Activated effector memory CD4-positive, alpha-beta T cell treated with anti-CD3 and anti-CD28 coated beads, Interleukin-2, amount 50 U/mL, for 16 hours (primary cell): ENCODE measurements at regions not wholly inside any gene's neighbourhood (a gene's known extent, or its start where the extent isn't known, plus 50 kb on each side); places are given as distances from the start of the nearest gene placed in this dataset.

Experiments used
- DNase-seq: peaks from one replicate; pipeline ENCODE4 v3.0.0-alpha.2; 2020

DNA sequence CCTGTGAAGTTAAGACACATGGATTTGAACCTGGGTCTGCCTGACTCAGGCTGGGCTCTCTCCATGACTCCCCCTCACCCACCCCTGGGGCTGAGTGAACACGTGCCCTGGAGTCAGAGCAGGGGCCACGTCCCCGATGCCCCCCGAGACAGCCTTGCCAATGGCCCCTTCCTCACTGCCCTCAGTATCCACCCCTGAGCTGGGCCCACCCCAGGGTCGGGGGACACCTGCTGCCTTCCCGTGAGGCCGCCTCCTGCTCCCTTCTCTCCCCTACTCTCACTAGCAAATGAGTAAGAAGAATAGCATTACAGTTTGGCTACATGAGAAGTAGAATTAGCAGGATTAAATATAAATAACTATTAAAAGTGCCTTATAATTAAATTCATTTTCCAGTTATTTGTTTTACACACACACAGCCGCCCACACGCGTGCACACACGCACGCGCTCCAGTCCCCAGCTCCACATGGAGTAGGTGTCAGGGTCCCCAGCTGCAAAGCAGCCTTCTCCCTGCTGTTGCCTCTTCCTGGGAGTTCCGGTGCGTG is 117.4 kb upstream of the LINGO1 start:
- DNase-seq: no peak

DNA sequence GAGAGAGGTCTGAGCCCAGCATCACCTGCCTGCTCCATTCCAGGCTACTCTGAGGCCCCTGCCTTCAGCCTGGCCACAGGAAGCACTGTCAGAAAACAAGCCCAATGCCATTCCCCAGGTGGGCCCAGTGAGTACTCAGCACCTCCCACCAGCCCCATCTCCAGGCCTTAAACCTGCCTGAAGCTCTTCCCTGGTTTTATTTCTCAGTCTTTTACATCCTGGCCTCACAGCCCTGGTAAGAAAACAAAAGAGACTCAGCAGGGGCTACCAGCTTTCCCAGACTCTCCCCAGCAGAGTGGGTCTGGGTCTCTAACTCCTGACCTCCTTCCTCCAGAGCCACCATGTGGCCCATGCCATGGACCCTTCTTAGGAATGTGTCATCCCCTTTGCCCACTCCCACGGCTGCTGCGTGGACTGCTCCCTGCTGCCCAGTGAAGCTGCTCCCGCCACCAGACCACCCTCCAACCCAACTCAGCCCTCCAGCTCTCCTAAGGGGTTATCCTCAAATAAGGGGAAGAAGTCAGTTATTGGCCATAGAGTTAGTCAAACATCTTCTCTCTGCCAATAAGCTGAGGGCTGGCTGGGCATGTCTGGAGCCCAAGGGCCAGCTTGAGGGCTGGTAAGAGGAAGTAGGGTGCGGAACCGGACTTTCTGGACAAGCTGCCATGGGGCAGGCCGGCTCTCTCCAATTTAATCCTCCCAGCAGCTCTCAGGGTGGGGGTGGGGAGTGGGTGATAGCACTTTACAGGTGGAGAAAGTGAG is 116.7 kb upstream of the LINGO1 start:
- DNase-seq: no peak

DNA sequence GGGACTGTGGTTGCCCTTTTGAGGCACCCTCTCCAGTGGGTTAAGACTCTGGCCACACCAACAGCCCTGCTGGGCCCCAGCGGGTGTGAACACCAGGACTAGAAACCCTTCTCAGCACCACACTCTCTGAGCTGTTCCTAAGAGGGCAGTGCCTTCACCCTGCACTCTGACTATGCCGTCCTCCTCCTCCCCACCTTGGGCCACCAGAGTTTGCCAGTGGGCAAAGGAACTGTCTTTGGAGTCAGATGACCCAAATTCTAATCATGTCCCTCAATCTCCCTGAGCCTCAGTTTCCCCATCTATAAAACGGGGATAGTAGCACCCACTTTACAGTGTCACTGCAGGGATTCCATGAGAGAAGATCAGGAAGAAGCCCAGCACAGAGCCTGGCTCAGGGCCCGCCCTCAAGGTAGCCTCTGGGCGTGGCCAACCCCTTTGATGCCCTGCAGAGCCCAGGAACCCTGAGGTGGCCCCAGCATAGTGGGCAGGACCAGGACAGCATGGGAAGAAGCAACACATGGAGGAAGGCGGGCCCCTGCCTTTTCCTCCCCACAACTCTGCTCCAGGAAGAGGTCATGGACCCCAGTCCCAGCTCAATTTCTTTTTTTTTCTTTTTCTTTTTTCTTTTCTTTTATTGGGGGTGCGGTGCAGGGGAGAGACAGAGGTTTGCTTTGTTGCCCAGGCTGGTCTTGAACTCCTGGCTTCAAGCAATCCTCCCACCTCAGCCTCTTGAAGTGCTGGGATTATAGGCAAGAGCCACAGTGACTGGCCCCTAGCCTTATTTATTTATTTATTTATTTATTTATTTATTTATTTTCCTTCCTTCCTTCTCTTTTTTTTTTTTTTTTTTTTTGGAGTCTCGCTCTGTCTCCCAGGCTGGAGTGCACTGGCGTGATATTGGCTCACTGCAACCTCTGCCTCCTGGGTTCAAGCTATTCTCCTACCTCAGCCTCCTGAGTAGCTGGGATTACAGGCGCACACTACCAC is 115.7 kb upstream of the LINGO1 start:
- DNase-seq: no peak

DNA sequence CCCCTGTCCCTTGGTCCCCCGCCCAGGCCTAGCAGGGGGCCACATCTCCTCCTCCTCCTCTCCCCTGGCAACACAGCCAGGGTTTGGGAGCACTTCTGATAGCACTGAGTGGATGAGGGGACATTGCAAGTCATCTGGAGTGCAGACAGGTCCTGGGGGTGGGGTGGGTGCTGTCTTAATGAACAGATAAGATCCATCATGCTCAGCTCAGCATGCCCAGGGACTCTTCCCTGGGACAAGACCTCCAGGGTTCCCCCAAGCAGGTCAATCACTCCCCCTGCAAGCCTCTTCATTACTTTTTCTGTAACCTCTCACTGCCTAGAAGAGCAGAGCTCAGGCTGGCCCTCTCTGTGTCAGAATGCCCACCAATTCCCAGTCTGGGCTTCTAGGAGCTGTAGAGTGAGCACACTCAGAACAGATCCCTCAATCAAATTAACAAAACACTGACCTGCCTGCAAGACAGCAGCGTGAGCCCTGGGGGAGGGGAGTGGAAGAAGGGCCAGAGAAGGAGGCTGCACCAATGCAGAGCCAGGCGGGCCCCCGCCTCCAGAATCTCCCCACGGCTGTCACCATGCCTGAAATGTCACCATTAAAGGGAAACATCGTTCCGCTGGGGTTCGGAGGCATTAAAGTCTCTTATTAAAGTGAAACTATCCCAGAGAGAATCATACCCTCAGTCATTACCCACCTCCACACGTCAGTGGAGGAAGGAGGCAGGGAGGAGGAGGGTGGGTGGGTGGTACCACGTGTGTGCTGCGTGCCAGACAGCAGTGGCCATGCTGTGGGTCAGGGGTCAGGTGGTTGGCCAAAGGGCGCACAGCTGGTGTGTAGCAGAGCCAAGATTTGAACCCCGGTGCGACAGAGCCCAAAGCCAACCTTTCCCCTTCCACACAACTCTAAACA is 114.7 kb upstream of the LINGO1 start:
- DNase-seq: no peak

DNA sequence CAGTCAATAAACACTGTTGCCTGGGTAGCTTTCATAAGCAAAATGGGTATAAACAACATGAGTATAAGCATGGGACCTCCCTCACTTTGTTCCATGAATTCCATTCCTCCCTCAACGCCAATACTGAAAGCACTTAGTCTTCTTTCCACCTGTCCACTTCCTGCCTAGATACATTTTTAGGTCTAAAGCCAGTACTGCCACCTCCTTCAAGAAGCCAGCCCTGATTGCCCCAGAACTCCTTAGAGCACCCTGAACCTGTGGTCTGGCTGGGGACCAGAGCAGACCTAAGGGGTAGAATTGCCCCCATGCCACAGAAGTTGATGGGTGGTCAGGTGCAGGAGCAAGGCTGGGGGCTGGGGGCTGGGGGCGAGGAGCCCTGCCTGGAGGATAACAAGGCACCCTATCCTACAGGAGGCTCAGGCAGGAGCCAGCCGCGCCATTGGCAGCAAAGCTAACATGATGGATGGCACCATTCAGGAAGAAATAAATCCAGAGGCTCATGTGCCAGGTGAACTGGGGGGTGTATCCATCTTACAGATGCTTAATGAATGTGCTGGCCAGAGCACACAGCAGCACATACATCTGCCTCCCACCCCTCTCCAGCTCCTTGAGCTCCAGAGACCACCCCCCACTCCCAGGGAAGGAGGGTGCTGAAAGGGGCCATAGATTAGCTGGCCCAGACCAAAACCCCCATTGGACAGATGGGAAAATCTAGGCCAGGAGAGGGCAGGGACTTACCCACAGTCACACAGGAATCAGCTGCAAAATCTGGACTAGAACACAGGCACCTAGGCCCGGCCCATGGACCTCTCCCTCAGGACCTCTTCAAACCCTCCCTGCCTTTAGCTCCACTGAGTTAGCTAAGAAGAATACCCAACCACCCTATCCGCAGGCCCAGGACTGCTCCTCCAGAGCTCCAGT is 113.8 kb upstream of the LINGO1 start:
- DNase-seq: no peak

DNA sequence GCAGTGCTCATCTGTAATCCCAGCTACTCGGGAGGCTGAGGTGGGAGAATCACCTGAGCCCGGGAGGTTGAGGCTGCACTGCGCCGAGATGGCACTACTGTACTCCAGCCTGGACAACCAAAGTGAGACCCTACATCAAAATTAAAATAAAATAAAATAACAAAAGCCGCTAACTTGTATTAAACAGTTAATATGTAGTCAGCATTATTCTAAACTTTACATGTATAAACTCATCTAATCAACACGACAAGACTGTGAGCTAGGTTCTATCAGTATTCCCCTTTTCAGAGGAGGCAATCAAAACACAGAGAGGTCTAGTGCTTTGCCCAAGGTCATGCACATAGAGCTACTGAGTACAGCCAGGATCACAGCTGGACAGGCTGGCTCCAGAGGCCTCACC is 111.7 kb upstream of the LINGO1 start:
- no peak for DNase-seq

DNA sequence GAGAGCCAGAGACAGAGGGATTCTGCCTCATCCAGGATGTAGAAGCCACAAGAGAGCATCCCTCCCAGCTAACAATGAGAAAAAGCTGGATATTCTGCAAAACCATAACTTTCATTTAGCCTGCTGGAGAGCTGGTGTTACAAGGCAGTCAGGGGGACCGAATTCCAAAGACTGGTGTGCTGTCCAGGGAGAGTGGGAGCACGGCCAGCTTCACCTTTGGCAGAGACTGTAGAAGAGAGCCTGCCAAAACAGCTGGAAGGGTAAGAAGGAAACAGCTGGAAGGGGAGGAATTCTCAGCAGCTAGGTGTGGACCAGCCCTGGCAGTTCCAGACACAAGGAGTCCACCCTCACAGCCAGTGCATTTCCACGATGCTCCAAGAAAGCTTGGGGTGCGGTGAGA is 109.9 kb upstream of the LINGO1 start:
- no peak for DNase-seq

DNA sequence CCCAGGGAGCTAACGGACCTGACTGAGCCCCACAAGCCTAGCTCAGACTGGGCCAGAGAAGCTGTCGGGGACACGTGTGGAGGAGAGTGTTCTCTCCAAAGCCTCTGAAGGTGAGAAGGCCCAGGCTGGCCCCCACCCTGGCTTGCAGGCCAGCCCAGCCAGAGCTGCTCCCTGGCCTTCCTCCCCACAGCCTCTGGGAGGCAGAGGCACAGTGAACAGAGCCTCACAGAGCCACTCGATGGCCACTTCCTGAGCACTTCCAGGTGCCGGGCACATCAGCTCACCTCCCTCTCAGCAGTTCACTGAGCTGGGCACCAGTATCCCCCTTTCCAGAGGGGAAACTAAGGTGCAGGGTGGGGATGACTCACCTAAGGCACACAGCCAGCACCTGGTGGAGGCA is 109.4 kb upstream of the LINGO1 start:
- DNase-seq: no peak

DNA sequence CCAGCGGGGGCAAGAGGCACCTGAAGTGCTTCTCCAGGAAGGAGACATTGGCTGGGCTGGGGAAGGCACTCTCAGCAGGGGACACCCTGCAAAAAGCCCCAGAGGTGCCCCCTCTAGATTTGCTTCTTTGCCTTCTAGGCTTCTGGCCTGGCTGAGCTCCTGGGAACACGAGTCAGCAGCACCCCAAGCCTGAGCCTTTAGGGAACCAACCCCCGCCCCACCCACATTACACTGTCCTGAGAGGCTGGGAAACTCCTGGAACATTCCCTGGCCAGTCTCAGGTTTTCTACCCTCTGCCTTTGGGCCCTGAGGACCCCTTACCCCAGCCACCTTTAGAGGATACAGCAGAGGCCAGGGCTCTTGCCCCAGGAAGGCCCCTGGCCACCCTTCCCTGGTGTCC is 108.4 kb upstream of the LINGO1 start:
- no peak for DNase-seq

DNA sequence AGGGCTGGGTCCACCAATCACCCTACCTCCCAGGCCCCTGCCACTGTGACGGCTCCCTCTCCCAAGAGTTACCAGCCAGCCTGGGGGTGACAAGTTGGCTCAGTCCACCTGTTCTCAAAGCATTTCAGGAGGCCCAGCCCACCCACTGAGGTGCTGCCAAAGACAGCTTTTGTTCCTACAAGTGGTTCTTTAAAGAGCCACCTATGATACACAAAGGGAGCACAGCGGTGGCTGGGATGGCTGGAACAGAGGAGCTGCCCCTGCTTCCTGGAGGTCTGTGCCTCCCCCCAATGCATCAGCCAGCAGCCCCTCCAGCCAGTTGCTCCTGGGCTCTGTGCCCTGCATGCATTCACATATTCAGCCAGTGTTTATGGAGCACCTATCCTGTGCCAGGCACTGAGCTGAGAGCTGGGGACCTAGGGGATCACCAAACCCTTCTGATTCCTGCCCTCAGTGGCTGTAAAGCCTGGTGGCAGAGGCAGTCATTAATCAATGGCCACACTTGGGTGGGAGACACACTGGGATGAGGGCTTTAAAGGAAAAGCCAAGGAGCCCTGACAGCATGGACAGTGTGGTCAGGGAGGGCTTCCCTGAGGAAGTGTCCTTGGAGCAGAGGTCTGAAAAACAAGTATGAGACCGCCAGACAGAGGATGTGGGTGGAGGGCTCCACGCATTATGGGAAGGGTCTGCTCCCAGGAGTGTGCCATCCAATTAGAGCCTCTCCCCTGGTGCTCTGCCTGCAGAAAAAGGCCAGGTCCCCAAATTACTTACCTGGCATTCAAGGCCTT is 107.1 kb upstream of the LINGO1 start:
- no peak for DNase-seq

DNA sequence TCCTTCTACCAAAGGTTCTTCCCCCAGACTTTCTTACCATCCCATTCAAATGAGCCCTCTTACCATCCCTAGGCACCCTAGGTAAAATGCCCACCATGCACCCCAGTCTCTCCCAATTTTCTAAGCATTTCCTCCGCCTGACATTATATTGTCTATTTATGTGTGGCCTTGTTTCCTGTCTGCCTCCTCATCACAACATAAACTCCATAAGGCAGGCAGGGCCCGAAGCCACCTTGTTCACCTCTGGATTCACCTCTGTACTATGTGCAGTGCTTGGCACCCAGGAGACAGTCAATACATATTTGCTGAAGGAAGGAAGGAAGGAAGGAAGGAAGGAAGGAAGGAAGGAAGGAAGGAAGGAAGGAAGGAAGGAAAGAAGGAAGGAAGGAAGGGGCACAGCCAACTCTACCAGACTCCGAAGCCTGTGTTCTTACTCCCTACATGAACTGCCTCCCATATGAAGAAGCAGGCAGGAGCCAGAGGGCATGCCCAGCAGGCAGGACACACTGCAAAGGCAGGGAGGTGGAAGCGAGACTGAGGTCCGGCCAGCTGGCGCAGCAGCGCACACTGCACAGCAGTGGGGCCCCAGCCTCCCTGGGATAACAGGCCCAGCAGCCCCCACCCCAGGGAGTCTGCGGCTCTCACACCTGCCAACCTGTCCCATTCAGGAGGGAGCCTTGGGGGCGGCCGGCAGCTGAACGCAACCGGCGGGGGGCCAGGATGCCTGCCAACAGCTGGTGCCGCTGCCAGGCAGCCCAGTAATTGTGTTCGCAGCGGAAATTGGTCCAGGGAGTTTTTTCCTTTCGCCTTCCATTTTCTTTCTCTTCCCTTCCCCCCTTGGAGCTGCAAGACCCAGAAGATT is 106.0 kb upstream of the LINGO1 start:
- no peak for DNase-seq

DNA sequence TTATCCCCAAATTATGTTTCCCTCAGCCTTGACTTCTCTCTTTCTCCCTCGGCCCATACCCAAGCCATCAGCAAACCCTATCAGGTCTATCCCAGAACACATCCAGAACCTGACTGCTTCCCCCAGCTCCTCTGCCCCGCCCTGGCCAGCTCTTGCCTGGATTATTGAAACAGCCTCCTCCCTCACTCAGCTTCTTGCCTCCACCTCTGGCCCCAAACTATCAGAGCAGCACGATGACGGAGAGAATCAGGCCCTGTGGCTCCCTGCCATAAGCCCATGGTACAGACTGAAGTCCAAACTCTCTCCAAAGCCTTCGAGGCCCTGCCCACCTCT is 105.3 kb upstream of the LINGO1 start:
- no peak for DNase-seq

DNA sequence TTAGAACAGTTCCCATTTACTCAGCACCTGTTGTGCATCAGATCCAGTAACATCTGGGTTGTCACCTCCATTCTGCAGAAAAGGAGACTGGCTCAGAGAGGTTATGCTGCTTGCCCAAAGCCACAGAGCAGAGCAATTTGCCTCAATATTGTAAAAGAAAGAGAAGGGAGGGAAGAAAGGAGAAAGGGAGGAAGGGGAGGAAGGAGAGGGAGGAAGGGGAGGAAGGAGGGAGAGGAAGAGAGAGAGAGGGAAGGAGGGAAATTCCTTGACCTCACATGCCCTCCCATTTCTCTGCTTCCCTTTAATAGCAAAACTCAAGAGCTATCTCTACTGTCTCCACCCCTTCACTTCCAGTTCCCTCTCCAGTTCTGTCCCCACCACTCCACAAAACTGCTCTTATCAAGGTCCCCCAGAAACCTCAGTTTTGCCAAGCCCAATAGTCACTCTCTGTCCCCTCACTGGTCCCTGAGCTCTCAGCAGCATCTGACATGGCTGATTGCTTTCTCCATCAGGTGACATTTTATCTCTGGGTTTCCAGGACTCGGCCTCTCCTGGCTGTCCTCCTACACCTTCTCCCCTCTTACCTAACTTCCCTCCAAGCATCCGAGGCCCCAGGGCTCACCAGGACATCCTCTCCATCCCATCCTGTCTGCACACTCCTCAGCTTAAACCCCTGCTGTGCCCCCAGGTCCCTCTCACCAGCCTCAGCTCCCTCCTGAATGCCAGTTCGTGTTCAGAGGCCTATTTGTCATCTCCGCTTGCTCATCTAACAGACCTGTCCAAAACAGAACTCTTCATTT is 104.7 kb upstream of the LINGO1 start:
- no peak for DNase-seq

DNA sequence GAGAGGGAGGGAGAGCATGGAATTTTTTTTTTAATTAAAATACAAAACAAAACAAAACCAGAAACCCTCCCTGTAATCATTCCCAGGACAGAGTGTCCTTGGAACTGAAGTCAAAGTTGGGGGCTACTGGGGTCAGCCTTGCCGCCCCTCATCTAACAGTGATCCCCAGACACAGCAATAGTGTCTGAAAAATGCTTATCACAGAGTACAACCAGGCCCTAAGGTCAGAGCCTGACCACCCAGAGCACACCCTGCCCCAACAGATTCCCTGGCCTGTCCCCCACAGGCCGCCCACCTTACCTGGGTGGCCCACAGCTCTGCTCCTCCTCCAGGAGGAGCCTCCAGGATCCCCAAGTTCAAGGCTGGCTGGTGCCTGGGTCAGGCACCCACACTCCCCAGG is 101.6 kb upstream of the LINGO1 start:
- DNase-seq: no peak

DNA sequence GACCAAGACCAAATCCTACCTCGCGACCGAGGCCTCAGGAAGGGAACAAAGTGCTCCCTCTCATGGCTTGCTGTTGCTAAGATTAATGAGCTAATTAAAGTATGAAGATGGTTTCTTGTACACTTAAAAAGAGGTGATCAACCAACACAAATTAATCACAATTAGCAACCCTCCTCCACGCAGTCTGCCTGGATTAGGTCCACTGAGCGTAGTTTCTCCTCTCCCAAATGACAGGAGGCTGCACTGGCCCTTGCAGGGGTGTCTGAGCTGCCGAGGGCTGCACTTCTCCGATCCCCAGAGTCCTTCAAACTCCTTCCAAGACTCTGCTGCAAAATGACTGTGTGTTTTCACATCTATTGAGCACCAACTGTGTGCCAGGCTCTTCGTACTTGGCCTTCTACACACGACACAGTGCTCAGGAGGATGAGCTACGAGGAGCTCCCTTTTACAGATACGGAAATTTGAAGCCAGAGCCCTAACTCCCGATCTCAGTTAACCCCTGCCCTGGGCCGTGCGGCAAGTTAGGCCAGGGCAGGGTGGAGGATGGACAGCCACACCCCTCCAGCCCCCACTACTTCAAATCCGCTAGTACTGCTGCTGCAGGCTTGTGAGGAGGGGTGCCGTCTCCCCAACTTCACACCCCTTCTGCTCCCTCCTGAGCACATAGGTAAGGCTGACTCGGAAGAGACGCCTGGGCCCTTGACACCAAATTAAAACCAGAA is 101.0 kb upstream of the LINGO1 start:
- DNase-seq: no peak

DNA sequence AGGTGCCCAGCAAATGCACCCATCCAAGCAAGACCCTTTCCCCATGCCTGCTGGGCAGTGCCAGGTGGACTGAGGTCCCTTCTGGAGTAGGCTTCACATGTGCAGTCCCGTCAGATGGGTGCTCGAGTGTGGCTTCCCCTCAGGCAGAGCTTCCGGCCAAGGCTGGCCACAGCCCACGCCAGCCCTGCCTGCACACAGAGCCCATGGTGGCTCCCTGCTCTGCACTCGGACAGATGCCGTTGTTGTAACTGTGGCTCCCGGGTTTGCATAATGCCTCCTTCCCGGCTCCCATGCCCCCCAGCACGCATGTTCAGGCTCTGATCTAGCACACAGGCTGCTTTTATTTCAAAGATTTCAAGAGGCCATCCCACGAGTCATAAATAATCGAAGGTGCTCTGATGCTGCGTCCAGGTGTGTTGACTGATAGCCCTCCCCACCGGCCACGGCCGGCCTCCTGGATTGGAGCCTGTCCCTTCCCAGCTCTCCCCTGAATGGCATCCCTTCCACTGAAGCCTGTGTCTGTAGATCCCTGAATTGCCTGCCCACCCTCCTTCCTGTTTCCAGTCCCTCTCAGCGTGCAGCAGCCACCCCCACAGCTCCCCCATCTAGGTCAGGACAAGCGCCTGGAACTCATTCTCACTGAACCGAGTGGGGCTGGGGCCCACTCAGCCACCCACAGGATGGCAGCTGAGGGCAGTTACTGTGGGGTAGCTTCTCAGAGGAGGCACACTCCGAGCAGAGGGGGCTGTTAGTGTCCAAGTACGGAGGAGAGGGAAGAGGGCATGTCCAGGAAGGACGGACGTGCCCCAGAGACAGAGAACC is 100.0 kb upstream of the LINGO1 start:
- DNase-seq: no peak

DNA sequence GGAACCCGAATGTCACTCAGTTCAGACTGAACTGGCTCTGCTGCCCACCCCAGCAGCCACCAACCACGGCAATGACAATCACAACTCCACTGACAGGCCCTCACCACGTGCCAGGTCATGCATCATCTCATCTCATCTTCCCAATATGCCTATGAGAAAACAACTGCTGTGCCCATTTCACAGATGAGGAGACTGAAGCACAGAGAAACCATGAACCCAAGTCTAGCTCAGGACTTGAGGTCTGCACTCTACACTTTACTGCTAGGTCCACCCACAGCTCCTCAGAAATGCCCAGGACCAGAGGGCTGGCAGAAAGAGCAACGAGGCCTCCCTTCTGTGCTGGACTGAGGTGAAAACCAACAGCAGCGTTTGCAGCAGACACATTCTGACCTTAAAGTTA is 99.2 kb upstream of the LINGO1 start:
- no peak for DNase-seq
